Neural cell (in vitro differentiated cells): ENCODE measurements at regions not wholly inside any gene's neighbourhood (a gene's known extent, or its start where the extent isn't known, plus 50 kb on each side); places are given as distances from the start of the nearest gene placed in this dataset.

ENCODE experiments used
- H2AFZ ChIP-seq: fragments of 200-600, 300-800 bp; sonication (generic), shearing (Covaris generic); 2 replicates; pipeline ENCODE4 v1.6.0; 2014; ENCODE audit warnings: low read depth, mild to moderate bottlenecking, antibody characterized with exemption, low read length, moderate library complexity
- H3F3A ChIP-seq: fragments of 200-600 bp; shearing (Covaris generic); 2 replicates; pipeline ENCODE4 v1.6.1; 2016; ENCODE audit warnings: mild to moderate bottlenecking, moderate library complexity, mixed read lengths, antibody characterized with exemption, low read length; ENCODE audit not compliant: insufficient read depth, poor library complexity, severe bottlenecking
- H3K27ac ChIP-seq: fragments of 200-600, 300-800 bp; sonication (generic), shearing (Covaris generic); 2 replicates; pipeline ENCODE4 v1.5.1; 2014; ENCODE audit warnings: mild to moderate bottlenecking, low read length, moderate library complexity
- H3K27me3 ChIP-seq: fragments of 300-800, 200-600 bp; sonication (generic), shearing (Covaris generic); 2 replicates; pipeline ENCODE4 v1.6.0; 2014; ENCODE audit warnings: mild to moderate bottlenecking, low read depth, low read length, moderate library complexity; ENCODE audit not compliant: insufficient read depth
- H3K36me3 ChIP-seq: fragments of 300-800, 200-600 bp; sonication (generic), shearing (Covaris generic); 2 replicates; pipeline ENCODE4 v1.5.1; 2014; ENCODE audit warnings: mild to moderate bottlenecking, antibody characterized with exemption, low read length, moderate library complexity; ENCODE audit not compliant: insufficient read depth
- H3K4me2 ChIP-seq: fragments of 300-800, 200-600 bp; sonication (generic), shearing (Covaris generic); 2 replicates; pipeline ENCODE4 v1.6.0; 2014; ENCODE audit warnings: mild to moderate bottlenecking, low read length
- H3K4me3 ChIP-seq: fragments of 300-800, 200-600 bp; sonication (generic), shearing (Covaris generic); 2 replicates; pipeline ENCODE4 v1.5.1; 2014; ENCODE audit warnings: mild to moderate bottlenecking, low read length, moderate library complexity
- H3K79me2 ChIP-seq: fragments of 200-600 bp; shearing (Covaris generic); replicated peaks from 2 replicates; pipeline ENCODE4 v1.6.0; 2014; ENCODE audit warnings: mild to moderate bottlenecking, low read length, moderate library complexity; ENCODE audit not compliant: insufficient read depth
- H3K9ac ChIP-seq: fragments of 300-800, 200-600 bp; sonication (generic), shearing (Covaris generic); 2 replicates; pipeline ENCODE4 v1.6.1; 2016; ENCODE audit warnings: mild to moderate bottlenecking, low read length, mixed read lengths
- H3K9me2 ChIP-seq: fragments of 200-600 bp; shearing (Covaris generic); 2 replicates; pipeline ENCODE4 v1.6.1; 2016; ENCODE audit warnings: mild to moderate bottlenecking, low read length, mixed read lengths; ENCODE audit not compliant: insufficient read depth
- H3K9me3 ChIP-seq: fragments of 200-600, 300-800 bp; sonication (generic), shearing (Covaris generic); 2 replicates; pipeline ENCODE4 v1.6.1; 2016; ENCODE audit warnings: mild to moderate bottlenecking, mixed run types, low read length, moderate library complexity, mixed read lengths
- H4K20me1 ChIP-seq: fragments of 200-600 bp; shearing (Covaris generic); 2 replicates; pipeline ENCODE4 v1.6.1; 2016; ENCODE audit warnings: mild to moderate bottlenecking, mixed run types; ENCODE audit not compliant: insufficient read depth
- EP300 ChIP-seq: fragments of 450-650 bp; conservative IDR thresholded peaks from 2 replicates; pipeline ENCODE4 v1.6.1; 2014; ENCODE audit warnings: antibody characterized with exemption, mild to moderate bottlenecking, moderate library complexity; ENCODE audit not compliant: poor library complexity, severe bottlenecking
- EZH2 ChIP-seq: fragments of 200-600, 300-800 bp; shearing (Covaris generic), sonication (generic); IDR thresholded peaks from 2 replicates; pipeline ENCODE4 v1.6.1; 2014; ENCODE audit warnings: antibody characterized with exemption, low read length, borderline replicate concordance, mild to moderate bottlenecking; ENCODE audit not compliant: insufficient read depth, poor library complexity, severe bottlenecking
- MXI1 ChIP-seq: fragments of 450-650 bp; conservative IDR thresholded peaks from 2 replicates; pipeline ENCODE4 v1.6.1; 2014; ENCODE audit warnings: antibody characterized with exemption, mild to moderate bottlenecking; ENCODE audit not compliant: poor library complexity, severe bottlenecking
- POLR2AphosphoS5 ChIP-seq: IDR thresholded peaks from 2 replicates; pipeline ENCODE4 v1.6.1; 2012
- RAD21 ChIP-seq: fragments of 450-650 bp; conservative IDR thresholded peaks from 2 replicates; pipeline ENCODE4 v1.6.1; 2014; ENCODE audit warnings: antibody characterized with exemption, mild to moderate bottlenecking, moderate library complexity
- SMC3 ChIP-seq: fragments of 450-650 bp; conservative IDR thresholded peaks from 2 replicates; pipeline ENCODE4 v1.6.1; 2014; ENCODE audit warnings: antibody characterized with exemption, mild to moderate bottlenecking, moderate library complexity; ENCODE audit not compliant: poor library complexity
- TAF1 ChIP-seq: IDR thresholded peaks from 2 replicates; pipeline ENCODE4 v1.6.1; 2012; ENCODE audit warnings: low read depth
- TF ChIP-seq, protein P1 (sequence below): fragments of 450-650 bp; IDR thresholded peaks from 2 replicates; pipeline ENCODE4 v1.5.1; 2014; ENCODE audit warnings: antibody characterized with exemption, mild to moderate bottlenecking, moderate library complexity; ENCODE audit not compliant: poor library complexity, severe bottlenecking
- TF ChIP-seq, protein P2 (sequence below): IDR thresholded peaks from 2 replicates; pipeline ENCODE4 v1.6.1; 2012; ENCODE audit warnings: borderline replicate concordance

DNA sequence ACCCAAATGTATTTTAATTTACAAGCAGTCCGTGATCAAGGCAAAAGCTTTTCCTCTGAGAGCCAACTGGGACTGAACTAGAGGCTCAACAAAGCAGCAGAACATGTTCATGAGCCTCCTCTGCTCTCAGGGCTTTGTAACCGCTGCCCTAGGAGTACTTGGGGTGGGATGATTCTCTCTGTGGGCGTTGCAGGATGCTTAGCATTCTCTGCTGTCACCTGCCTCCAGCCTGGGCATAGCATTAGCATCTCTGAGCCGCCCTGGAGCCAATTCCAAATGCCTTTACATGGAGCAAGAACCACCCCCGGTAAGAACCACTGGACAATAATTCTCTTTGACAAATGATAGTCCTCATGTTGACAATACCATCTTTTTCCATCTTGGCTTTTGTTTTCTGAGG is 237.6 kb upstream of the CDH4 start:
- Histone ChIP-seq H3K79me2 (no peaks in the 10 kb centered on the region), H4K20me1 (no peaks in the 10 kb centered on the region), H3K9me3 (no peaks in the 10 kb centered on the region), H3K27ac (no peak overlapping the region), H3K27me3 (no peaks in the 10 kb centered on the region), H3K4me3 (no peak overlapping the region), H3F3A (no peaks in the 10 kb centered on the region), H3K9ac (no peak overlapping the region), H3K4me2 (no peak overlapping the region), H2AFZ (no peak overlapping the region), H3K36me3 (no peaks in the 10 kb centered on the region), H3K9me2 (no peaks in the 10 kb centered on the region)
- TF ChIP-seq EP300 (no peak), TAF1 (no peak), EZH2 (no peak), RAD21 (no peak), SMC3 (no peak), MXI1 (no peak), POLR2AphosphoS5 (no peak)
- TF ChIP-seq, protein P1, sequence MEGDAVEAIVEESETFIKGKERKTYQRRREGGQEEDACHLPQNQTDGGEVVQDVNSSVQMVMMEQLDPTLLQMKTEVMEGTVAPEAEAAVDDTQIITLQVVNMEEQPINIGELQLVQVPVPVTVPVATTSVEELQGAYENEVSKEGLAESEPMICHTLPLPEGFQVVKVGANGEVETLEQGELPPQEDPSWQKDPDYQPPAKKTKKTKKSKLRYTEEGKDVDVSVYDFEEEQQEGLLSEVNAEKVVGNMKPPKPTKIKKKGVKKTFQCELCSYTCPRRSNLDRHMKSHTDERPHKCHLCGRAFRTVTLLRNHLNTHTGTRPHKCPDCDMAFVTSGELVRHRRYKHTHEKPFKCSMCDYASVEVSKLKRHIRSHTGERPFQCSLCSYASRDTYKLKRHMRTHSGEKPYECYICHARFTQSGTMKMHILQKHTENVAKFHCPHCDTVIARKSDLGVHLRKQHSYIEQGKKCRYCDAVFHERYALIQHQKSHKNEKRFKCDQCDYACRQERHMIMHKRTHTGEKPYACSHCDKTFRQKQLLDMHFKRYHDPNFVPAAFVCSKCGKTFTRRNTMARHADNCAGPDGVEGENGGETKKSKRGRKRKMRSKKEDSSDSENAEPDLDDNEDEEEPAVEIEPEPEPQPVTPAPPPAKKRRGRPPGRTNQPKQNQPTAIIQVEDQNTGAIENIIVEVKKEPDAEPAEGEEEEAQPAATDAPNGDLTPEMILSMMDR: no peak
- TF ChIP-seq, protein P2, sequence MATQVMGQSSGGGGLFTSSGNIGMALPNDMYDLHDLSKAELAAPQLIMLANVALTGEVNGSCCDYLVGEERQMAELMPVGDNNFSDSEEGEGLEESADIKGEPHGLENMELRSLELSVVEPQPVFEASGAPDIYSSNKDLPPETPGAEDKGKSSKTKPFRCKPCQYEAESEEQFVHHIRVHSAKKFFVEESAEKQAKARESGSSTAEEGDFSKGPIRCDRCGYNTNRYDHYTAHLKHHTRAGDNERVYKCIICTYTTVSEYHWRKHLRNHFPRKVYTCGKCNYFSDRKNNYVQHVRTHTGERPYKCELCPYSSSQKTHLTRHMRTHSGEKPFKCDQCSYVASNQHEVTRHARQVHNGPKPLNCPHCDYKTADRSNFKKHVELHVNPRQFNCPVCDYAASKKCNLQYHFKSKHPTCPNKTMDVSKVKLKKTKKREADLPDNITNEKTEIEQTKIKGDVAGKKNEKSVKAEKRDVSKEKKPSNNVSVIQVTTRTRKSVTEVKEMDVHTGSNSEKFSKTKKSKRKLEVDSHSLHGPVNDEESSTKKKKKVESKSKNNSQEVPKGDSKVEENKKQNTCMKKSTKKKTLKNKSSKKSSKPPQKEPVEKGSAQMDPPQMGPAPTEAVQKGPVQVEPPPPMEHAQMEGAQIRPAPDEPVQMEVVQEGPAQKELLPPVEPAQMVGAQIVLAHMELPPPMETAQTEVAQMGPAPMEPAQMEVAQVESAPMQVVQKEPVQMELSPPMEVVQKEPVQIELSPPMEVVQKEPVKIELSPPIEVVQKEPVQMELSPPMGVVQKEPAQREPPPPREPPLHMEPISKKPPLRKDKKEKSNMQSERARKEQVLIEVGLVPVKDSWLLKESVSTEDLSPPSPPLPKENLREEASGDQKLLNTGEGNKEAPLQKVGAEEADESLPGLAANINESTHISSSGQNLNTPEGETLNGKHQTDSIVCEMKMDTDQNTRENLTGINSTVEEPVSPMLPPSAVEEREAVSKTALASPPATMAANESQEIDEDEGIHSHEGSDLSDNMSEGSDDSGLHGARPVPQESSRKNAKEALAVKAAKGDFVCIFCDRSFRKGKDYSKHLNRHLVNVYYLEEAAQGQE: no peak

DNA sequence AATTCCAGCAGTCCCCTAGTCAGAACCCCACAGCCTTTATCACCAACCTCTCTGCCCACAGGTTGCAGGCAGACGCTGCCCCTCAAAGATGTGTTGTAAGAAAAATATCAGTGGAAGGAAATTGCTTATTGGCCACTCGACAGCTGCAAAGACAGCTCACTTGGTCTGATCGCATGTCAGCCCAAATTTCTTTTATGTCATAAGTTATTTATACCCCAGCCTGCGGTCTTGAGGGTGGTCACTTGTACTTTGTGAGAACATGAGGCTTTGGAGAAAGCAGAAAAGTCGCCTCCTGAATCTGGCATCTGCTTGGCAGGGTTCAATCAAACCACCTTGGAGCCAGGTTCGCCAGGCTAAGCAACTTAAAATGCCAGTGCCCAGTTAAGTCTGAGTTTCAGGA is 236.5 kb upstream of the CDH4 start:
- Histone ChIP-seq H3K36me3 (no peaks in the 10 kb centered on the region), H3K27ac (no peak overlapping the region), H2AFZ (no peak overlapping the region), H3K4me3 (no peak overlapping the region), H3K27me3 (no peaks in the 10 kb centered on the region), H4K20me1 (no peaks in the 10 kb centered on the region), H3K4me2 (no peak overlapping the region), H3F3A (no peaks in the 10 kb centered on the region), H3K9ac (no peak overlapping the region), H3K9me2 (no peaks in the 10 kb centered on the region), H3K79me2 (no peaks in the 10 kb centered on the region), H3K9me3 (no peaks in the 10 kb centered on the region)
- TF ChIP-seq, protein P1: no peak
- TF ChIP-seq EP300 (no peak), TAF1 (no peak), MXI1 (no peak), POLR2AphosphoS5 (no peak), EZH2 (no peak), SMC3 (no peak), RAD21 (no peak)
- TF ChIP-seq, protein P2: no peak
